WERI-Rb-1 (cell line): ENCODE measurements at regions not wholly inside any gene's neighbourhood (a gene's known extent, or its start where the extent isn't known, plus 50 kb on each side); places are given as distances from the start of the nearest gene placed in this dataset.

ENCODE experiments used
- DNase-seq: peaks from one replicate; pipeline ENCODE4 v3.0.0-alpha.2; 2020
- H3K27ac ChIP-seq: fragments of 250-450 bp; sonication (Bioruptor Pico); 2 replicates; pipeline ENCODE4 v1.5.1; 2020; ENCODE audit warnings: mild to moderate bottlenecking, moderate library complexity
- H3K27me3 ChIP-seq: fragments of 250-450 bp; sonication (Bioruptor Pico); 2 replicates; pipeline ENCODE4 v1.5.1; 2021; ENCODE audit warnings: mild to moderate bottlenecking, low read depth, moderate library complexity; ENCODE audit not compliant: insufficient read depth, severe bottlenecking
- H3K36me3 ChIP-seq: fragments of 250-450 bp; sonication (Bioruptor Pico); 2 replicates; pipeline ENCODE4 v1.5.1; 2020; ENCODE audit warnings: mild to moderate bottlenecking, moderate library complexity
- H3K4me3 ChIP-seq: 2 replicates; pipeline ENCODE4 v1.5.1; 2011; ENCODE audit warnings: low read depth, mild to moderate bottlenecking, control low read depth, low read length
- H3K9me3 ChIP-seq: fragments of 250-450 bp; sonication (Bioruptor Pico); 2 replicates; pipeline ENCODE4 v1.5.1; 2021; ENCODE audit warnings: mild to moderate bottlenecking, moderate library complexity; ENCODE audit not compliant: severe bottlenecking
- CTCF ChIP-seq: IDR thresholded peaks from 2 replicates; pipeline ENCODE4 v1.5.1; 2011; ENCODE audit warnings: low read depth, mild to moderate bottlenecking, control low read depth, inconsistent platforms, low read length

DNA sequence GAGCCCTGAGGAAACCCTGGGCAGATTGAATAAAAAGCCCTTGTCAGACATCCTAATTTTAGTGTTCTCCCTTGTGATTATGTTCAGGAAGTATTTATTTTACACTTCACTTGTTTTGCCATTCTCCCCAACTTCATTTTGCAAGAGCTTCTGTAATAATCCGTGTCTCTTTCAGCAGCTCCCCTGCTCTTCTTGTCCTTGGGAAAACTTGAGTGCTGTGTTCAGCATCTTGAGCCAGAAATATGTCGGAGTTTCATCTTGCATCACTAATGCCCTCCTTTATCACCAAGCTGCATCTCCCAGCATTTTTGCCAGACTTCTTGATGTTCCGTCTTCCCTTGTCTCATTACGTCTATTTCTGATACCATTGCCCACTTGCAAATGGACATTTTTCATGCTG lies 486.5 kb upstream of the EEF2KMT start:
- no peaks in the 10 kb centered on the region for H3K36me3 ChIP-seq
- no peaks in the 10 kb centered on the region for H3K9me3 ChIP-seq
- no peak for DNase-seq
- H3K27ac ChIP-seq, result no peak overlapping the region
- H3K4me3 ChIP-seq, result no peak overlapping the region
- H3K27me3 ChIP-seq, result no peaks in the 10 kb centered on the region
- TF ChIP-seq CTCF, result no peak

DNA sequence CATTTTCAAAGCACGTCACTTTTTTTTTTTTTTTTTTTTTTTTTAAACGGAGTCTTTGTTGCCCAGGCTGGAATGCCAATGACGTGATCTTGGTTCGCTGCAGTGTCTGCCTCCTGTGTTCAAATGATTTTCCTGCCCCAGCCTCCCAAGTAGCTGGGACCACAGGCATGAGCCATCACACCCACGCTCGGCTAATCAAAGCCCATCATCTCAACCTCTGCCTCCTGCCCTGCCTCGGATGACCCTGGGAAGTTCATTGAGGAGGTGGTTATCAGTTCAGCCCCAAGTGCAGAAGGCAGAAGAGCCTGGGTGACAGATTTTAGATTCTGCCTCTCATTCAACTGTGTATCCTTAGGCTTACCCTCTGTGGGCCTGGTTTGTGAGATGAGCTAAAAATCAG lies 484.9 kb upstream of the EEF2KMT start:
- no peak for TF ChIP-seq CTCF
- no peak for DNase-seq
- H3K36me3 ChIP-seq, result no peaks in the 10 kb centered on the region
- H3K9me3 ChIP-seq, result no peaks in the 10 kb centered on the region
- H3K4me3 ChIP-seq, result no peak overlapping the region
- no peak overlapping the region for H3K27ac ChIP-seq
- no peaks in the 10 kb centered on the region for H3K27me3 ChIP-seq

- Histone ChIP-seq H3K9me3 (no peaks in the 10 kb centered on the region), H3K36me3 (no peaks in the 10 kb centered on the region), H3K27me3 (no peaks in the 10 kb centered on the region), H3K27ac (no peak overlapping the region), H3K4me3 (no peak overlapping the region)
- DNase-seq, result peak; percentile 22
- TF ChIP-seq CTCF, result no peak
Observed at GRCh38 chr16:5581908-5582307, 484.3 kb upstream of the EEF2KMT start.

DNA sequence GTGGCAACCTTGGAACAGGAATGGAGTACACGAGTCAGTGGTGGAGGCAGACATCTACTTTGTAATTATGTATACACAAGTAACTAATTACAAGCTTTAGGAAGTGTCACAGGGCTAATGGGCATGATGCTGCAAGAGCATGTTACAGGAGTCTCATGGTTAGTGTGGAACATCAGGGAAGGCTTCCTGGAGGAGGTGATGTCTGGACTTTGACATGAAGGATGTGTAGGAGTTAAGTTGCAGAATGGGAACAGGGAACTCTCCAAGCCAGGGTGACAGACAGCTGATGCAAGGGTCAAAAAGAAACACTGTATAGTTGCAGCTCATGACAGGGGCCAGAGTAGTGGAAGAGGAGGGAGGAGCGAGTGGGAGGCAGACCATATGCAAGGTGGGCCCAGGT lies 483.8 kb upstream of the EEF2KMT start:
- no peak for DNase-seq
- Histone ChIP-seq H3K9me3 (no peaks in the 10 kb centered on the region), H3K36me3 (no peaks in the 10 kb centered on the region), H3K27me3 (no peaks in the 10 kb centered on the region), H3K27ac (no peak overlapping the region), H3K4me3 (no peak overlapping the region)
- TF ChIP-seq CTCF, result no peak

DNA sequence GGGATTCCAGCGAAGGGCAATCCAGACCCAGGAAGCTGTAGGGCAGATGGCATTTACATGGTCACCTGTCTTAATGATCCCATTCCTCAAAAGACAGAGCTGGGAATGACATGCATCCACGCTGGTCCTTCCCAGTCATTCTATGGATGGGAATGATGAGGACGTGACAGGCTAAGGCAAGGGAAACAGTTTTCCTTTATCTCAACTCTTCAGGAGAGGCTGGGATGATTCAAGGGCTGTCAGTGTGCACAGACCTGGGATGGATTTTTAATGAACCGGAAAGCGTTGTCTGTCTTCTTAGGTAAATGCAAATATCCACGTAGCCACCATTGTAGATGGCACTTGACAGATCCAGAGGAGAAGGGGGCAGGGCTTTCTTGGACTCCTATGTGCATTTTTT lies 483.2 kb upstream of the EEF2KMT start:
- Histone ChIP-seq H3K27me3 (no peaks in the 10 kb centered on the region), H3K36me3 (no peaks in the 10 kb centered on the region), H3K27ac (no peak overlapping the region), H3K4me3 (no peak overlapping the region), H3K9me3 (no peaks in the 10 kb centered on the region)
- no peak for TF ChIP-seq CTCF
- DNase-seq, result no peak

GRCh38 chr16:5580296-5580695 lies 482.7 kb upstream of the EEF2KMT start:
- DNase-seq, result no peak
- no peaks in the 10 kb centered on the region for H3K36me3 ChIP-seq
- H3K9me3 ChIP-seq, result no peaks in the 10 kb centered on the region
- no peak for TF ChIP-seq CTCF
- no peak overlapping the region for H3K27ac ChIP-seq
- no peaks in the 10 kb centered on the region for H3K27me3 ChIP-seq
- H3K4me3 ChIP-seq, result no peak overlapping the region
